Erythroblast (primary cell): ENCODE measurements at regions not wholly inside any gene's neighbourhood (a gene's known extent, or its start where the extent isn't known, plus 50 kb on each side); places are given as distances from the start of the nearest gene placed in this dataset.

Source experiments
- GATA1 ChIP-seq: IDR thresholded peaks from 2 replicates; pipeline ENCODE4 v1.6.1; 2011; ENCODE audit warnings: low read depth, mild to moderate bottlenecking, control low read depth, low read length, moderate library complexity
- POLR2A ChIP-seq: IDR thresholded peaks from 2 replicates; pipeline ENCODE4 v1.6.1; 2011; ENCODE audit warnings: mild to moderate bottlenecking, low read length

- no peak for TF ChIP-seq POLR2A
- TF ChIP-seq GATA1, result no peak
These were observed 410.4 kb upstream of the RORA start for GRCh38 chr15:61639491-61639890.
